HG02885 (cell line): ENCODE measurements at regions not wholly inside any gene's neighbourhood (a gene's known extent, or its start where the extent isn't known, plus 50 kb on each side); places are given as distances from the start of the nearest gene placed in this dataset.

Experiments used
- ATAC-seq: cut with Tn5 transposase; IDR thresholded peaks from one replicate; pipeline ENCODE4 v1.9.1; 2021; ENCODE audit warnings: mild to moderate bottlenecking; ENCODE audit not compliant: unreplicated experiment, poor library complexity

DNA sequence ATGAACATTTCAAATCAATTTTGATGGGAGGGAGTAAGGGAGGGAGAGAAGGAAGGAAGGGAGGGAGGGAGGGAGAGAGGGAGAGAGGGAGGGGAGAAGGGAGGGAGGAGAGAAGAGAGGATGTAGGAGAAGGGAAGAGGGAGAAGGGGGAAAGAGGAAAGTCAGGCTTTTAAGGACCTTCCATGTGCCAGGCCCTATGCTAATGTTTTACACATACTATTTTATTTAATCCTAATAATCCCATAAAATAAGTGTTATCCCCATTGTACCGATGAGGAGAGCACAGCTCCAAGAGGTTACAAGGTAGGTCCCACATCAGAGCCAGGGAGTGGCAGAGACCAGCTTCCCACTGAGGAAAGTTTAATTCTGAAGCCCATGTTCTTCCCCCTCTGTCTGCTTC lies 341.9 kb downstream of the RAB28 start:
- ATAC-seq, result no peak

DNA sequence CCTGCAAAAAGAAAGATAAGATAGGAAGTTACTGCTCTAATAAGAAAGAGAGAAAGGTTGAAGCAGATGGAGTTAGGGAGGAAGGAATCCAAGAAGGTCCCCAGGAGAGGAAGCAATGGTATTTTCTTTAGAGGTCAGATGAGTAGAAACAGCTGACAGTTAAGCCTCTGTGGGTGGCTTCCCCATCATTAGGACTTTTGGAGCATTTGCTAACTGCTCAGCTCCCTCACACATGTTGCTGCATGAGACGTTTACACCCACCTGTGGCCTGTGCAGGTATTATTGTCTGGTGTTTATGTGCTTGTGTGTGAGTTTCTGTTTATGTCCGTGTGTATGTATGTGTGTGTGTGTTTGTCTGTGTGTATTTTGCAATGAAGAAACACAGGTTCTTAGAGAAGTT lies 346.8 kb downstream of the RAB28 start:
- ATAC-seq, result no peak

DNA sequence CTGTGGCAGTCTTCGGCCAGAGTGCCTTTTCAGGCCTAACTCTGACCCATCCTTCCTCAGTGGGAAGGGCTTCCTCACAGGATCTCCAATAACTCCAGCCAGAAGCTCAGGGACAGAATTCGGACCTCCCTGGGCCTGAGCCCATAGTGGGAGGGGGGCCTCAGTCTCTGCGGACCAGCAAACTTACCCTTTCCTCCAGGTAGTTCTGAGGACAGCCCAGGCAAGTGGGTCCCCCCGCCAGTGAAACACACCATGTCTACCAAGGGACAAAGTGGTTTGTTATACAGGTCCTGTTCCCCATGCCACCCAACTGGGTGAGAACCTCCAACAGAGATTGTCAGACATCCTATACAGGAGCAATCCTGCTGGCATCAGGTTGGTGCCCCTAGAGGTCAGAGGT lies 350.4 kb downstream of the RAB28 start:
- no peak for ATAC-seq

DNA sequence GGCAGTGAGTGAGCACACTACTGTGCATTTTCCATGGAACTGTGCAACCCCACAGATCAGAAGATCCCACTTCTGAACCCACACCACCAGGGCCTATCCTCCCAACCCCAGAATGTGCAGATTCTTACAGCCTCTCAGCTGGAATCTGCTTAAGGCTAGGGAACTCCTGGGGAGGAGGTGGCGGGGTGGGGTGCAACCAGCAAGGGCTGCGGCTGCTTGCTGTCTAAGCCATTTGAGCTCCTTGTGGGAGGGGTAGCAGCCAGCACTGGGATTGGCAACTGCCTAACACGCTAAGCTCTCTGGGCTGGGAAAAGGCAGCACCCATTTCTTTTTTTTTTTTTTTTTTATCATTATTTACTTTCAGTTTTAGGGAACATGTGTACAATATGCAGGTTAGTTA lies 353.3 kb downstream of the RAB28 start:
- ATAC-seq, result no peak

DNA sequence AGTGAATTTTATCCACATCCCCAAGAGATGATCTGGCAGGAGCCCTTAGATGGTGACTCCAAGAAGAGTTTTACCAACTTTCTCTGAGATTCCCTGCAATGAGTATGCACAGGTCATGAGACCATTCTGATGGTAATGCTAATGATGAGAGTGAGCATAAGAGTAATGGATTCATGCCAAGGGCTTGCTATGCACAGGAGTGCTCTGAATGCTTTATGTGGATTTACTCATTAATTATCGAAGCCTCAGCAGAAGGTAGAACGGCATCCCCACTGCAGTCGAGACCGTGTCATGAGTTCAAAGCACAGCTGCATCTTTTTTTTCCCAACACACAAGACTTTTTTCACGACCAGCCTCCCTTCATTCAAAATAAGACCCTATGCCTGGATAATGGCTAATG lies 355.0 kb downstream of the RAB28 start:
- no peak for ATAC-seq

DNA sequence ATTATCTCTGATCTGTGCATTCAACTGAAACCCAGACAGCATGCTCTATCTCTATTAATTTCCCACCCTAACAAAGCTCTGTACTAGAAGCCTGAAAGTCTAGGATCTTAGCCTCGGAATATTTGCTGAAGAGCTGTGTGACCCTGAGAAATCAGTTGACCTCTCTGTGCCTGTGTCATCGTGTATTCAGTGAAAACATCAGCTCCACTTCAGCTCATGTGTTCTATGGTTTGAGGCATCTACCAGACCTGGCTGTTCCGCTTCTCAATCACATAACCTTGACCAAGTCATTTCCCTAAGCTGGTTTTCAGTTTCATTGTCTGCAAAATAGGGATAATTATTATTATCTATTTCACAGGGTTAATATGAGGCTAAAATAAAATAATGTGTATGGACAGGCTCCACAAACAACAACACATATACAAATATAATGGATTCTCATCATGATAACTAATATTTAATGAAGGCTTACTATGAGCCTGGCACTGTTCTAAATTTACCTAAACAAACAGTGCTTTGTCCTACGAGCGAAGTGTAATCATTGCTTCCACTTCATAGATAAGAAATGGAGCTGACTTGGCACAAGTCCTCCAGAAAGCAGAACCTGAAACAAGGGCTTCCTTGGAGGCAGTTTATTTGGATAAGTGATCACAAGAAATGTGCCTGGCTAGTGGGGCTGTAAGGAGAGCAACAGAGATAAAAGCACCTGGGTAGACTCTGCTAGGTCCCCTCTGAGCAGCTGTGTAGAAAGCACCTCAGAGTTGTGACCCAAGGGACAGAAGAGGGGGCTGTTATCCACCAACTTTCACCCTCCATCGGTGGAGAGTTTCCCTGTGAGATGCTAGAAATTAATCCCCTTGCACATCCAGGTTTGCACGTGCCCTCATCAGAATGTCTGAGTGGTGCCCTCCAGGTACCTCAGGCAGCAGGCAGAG lies 356.9 kb downstream of the RAB28 start:
- no peak for ATAC-seq

DNA sequence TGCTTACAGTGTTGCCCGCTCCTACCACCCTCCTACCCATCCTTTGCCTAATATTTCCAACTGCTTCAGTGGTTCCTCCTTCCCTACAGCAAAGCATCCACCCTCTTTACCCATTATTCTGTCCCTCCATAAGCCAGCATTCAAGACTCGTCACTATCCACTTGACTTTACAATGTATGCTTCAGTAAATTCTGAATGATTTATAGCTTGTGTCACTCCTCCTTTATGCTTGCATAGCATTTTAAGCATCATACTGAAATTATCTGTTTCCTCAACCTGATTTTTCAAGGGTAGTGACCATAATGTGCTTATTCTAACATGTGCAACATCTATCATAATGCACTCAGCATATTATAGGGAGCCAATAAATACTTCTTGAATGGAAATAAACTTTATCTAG lies 365.5 kb downstream of the RAB28 start:
- no peak for ATAC-seq

DNA sequence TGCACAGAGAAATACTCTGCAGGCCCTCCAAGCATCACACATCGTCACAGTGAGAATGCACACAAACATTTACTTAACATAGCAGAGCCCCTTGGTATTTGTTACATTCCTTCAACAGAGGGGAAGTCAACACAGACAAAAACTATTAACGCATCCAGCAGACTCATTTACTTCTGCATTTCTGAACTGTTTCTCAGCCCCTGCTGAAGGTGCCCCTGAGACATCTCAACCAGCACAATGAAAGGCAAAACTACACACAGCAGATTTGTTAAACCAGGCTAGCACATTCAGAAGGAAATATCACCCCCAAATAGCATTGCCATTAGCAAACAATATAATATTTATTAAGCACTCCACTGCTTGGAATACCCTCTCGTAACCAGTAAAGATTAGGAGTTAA lies 367.0 kb downstream of the RAB28 start:
- ATAC-seq, result no peak

DNA sequence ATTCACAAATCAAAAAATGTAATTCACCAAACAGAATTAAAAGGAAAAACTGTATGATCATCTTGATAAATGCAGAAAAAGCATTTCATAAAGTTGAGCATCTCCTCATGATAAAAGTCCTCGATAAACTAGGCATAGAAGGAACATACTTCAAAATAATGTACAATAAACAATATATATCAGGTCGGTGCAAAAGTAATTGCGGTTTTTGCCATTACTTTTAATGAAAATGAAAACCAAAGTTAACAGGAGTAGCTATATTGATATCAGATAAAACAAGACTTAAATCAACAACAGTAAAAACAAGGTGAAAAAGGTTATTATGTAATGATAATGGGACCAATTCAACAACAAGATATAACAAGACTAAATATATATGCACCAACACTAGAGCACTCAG lies 372.1 kb downstream of the RAB28 start:
- no peak for ATAC-seq

DNA sequence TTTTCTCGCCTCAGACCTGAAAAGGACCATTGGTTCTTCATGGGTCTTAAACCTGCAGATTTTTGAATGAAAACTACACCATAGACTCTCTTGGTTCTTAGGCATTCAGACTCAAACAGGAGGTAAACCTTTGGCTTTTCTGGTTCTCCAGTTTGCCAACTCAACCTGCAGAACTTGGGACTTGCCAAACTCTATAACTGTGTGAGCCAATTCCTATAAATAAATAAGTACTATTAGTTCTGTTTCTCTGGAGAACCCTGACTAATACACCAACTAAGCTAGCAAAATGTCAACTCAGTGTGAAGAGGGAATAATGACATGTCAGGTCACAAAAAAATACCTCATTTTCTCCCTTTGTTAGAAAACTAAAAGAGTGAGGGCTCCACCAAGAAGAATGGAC lies 374.6 kb downstream of the RAB28 start:
- ATAC-seq, result no peak

DNA sequence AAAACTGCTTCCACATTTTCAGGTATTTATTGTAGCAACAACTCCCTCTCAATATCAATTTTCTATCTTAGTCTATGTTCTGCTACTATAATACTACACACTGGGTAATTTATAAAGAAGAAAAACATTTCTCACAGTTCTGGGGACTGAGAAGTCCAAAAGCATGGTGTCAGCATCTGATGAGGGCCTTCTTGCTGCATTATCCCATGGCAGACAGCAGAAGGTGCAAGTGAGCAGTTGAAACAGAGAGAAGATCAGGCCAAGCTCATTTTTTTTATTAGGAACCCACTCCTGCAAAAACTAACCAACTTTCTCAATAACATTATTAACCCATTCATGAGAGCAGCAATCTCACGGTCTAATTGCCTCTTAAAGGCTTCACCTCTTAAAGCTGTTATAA lies 376.0 kb downstream of the RAB28 start:
- no peak for ATAC-seq

DNA sequence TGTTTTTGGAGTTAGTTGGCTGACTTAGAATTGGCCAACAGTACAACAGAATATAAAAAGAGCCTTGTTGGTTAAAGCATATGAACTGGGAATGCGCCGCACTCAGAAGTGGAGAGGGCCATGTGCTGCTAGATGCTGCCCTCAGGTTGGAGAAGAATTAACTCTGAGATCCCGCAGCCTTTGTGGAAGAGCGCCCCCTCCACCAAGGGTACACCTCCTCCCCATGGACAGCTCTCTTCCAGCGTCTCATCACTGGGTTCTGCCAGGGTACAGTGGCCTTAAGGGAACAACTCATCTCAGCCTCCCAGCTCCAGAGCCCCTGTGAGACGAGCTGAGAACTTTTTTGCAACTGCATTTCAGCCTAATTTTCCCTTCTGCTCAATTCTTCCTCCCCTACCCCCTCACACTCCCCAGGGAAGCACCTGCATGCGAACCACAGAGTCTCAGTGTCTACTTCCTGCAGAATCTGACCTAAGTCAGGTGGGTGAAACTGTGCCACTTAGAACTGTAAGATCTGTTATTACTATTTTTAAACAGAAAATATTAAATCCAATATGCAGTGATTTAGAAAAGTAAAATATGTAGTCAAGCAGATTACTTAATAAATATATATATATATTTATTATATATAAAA lies 380.6 kb downstream of the RAB28 start:
- no peak for ATAC-seq

DNA sequence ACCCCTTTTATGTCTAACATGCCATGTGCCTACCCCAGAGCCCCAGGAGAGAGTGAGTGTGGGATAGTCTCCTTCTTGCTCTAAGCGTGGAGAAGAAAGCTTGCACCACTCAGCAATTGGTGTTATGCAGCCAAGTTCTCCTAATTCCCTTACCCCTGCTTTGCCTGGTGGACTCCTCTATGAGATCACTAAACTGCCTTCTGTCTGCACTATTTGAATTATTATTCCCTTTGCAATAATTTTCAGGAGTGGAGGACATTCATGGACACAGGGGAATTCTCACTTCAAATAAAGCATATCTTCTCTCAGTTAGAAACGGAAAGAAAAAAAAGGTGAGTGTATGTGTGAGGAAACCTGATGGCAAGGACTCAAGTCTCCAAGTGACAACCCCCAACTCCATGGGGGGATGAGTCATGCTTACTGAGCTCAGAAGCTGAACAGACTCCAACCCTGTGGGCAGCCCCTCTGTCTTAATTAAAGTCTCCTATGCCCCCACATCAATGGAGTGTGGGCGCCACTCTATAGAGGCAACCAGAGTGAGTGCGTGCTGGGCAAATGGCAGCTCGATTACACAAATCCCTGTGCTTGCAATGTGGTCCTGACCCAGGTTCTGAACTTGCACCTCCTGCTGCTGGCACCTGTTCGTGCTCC lies 381.9 kb downstream of the RAB28 start:
- ATAC-seq, result no peak

DNA sequence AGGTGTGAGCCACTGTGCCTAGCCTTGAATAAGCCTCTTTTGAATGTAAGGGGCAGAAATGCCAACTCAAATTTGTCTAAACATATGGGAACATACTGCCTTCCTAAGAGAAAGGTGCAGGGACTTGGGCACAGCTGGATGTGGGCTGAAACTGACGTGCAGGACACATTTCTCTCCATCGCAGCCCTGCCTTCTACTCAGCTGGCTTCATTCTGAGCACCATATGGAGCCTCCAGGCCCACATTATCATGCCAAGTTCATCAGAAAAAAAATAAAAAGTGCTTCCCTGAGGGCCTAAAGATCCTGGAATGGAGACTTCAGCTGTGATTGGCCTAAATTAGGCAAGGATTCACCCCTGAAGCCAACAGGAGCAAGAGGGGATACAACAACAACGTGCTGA lies 386.2 kb downstream of the RAB28 start:
- no peak for ATAC-seq

DNA sequence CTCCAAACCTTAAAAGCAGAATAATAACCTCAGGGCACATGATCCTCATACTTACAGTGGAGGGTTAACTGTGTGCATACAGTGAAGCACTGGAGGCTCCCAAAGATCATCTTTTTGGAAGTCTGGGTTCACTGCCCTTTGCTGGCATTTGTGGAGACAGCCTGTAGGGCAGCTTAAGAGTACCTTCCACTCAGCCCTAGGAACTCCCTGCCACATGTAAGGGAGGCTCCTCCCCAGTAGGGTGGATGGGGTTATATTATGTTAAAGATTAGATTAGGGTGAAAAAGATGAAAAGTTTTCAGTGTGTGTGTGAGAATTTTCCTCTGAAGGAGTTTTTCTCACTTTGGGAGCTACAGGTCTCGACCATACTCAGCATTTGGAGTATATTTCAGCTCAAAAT lies 388.4 kb downstream of the RAB28 start:
- no peak for ATAC-seq

DNA sequence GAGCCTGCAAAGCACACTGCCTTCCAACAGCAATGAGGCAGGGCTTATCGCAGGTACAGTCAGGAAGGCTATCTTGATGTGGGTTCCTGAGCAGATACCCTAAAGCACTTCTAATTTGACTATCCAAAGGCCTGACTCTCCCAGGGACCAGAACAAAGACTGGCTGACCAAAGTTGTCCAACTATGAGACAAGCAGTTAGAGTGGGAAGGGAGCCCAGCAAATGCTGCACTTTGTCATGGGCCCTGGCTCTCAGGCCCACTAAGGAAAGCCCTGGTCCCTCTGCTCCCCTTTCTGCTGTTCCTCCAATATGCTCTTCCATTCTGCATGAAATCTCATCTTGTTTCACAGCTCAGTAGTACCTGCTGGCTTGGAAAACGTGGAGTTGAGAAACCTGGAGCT lies 391.0 kb downstream of the RAB28 start:
- ATAC-seq, result no peak

DNA sequence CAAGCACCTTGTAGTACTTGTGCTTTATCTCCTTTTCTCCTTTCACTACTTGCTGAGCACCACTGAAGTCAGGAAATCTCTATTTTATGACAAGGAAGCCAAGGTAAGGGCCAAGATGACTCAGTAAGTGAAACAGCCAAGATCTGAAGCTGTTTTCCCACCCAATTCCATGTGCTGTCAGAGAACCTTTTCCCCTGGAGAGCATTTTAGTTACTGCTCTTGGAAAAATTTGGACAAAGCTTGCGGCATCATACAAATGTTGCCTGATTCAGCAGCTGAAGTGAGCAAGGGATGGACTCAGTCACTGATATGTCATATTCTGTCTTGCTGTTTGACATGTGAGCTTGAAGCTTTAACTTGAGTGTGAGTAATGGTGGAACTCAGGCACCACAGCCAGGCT lies 391.4 kb downstream of the RAB28 start:
- ATAC-seq, result no peak

DNA sequence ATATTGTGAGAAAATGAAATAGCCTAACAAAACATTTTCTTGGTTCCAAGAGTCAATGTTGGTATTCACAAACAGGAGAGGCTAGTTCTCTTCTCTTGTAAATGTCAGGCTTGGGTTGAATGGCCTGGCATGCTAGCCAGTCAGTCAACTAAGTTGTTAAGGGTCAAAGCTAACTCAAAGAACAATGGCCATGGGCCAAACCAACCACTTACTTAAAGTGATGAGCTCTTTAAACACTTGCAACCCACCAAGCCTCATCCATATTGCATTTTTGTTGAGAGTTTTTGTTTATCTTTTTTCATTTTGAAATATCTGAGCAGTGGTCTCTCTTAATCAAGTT lies 394.5 kb downstream of the RAB28 start:
- ATAC-seq, result no peak

DNA sequence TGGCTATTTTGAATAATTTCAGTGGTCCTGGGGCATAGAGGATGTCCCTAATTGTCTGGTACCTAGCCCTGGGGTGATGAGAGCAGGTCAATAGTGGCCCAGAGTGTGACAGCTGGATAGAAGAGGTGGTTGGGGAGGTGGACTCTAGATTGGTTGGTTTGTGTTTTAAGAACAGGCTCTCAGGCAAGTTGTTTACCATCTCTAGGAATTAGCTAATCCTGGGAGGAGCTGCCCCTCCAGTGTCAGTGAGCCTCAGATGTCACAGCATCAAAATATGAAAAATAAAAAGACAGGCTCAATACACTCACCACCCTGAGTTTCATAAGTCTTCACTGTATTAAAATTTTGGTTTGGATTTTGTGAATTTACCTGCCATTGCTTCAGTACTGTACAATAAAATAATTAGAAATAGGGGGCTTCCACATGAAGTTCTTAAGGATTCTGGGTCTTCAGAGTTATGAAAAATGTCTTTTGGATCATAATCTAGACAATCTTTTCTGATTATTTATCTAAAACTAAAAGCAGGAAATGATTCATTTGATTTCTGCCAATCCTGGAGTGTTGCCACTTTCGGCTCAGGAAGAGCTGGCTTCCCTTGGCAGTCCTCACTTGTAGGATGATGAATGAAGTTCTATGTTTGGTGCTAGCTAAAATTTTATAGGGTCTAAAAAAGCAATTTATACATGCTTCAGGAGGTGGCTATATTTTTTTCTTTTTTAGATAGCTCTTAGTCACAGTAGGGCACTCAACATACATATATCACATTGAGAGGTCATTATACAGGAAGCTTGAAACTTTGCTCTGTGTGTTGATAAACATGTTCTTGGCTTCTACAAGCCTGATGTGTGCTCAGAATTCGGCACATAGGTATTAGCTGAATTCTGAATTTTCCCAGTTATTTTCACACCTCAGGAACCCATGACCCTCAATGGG lies 395.1 kb downstream of the RAB28 start:
- no peak for ATAC-seq

DNA sequence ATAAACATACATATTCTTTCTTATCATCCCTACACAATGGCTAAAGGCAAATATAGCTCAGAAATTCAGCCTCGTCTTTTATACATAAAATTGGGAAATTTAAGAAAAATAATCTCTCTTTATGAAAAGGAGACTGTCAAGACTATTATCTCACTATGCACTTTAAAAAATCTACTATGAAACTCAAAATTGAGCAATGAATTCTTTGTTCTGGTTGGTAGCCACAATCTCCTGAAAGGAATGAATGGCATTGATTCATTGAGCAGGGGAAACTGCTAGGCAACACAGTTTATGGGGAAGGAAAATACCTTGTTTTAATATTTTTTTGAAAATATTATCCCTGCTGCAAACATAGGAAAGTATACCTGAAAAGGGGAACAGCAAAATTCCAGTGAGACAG lies 397.1 kb downstream of the RAB28 start:
- ATAC-seq, result no peak

DNA sequence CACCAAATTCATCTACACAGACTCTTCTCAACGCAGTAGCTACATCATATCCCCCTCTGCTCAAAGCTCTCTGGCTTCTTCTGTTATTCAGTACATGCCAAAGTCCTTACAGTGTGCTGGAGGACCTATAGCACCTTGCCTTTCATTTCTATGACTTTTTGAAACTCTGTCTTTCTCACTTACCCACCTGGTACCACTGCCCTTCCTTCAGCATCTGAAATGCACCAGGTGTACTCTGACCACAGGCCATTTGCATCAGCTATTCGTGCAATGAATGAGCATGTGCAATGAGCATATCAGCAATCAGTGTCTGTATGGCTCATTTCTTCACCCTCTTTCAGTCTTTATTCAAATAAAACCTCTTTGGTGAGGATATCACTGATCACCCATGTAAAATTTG lies 399.9 kb downstream of the RAB28 start:
- no peak for ATAC-seq
